Tibial artery (tissue), 4 donors: ENCODE measurements at regions not wholly inside any gene's neighbourhood (a gene's known extent, or its start where the extent isn't known, plus 50 kb on each side); places are given as distances from the start of the nearest gene placed in this dataset.

Experiments
- DNase-seq, 2 donors: peaks; one replicate each; pipeline ENCODE4 v3.0.0-alpha.2; 2019
- H3K27ac ChIP-seq, 2 donors: fragments of 200-600 bp; sonication (generic) in 1 of 2; 1 replicate in 1 of 2; 2 replicates in 1 of 2; pipeline ENCODE4 v1.5.1; 2018 to 2019; ENCODE audit warnings: mild to moderate bottlenecking in 1 of 2
- H3K27me3 ChIP-seq, 2 donors: fragments of 200-600 bp; sonication (generic) in 1 of 2; one replicate each; pipeline versions ENCODE4 v1.5.1 to v1.6.0; 2016 to 2019
- H3K36me3 ChIP-seq, 3 donors: fragments of 200-600 bp; sonication (generic) in 2 of 3; one replicate each; pipeline ENCODE4 v1.5.1; 2016 to 2019; ENCODE audit warnings: mild to moderate bottlenecking in 2 of 3
- H3K4me1 ChIP-seq, 4 donors: fragments of 200-600 bp; sonication (generic) in 2 of 4; 1 replicate in 3 of 4; 2 replicates in 1 of 4; pipeline ENCODE4 v1.5.1; 2016 to 2019
- H3K4me3 ChIP-seq, 2 donors: fragments of 200-600 bp; sonication (generic) in 1 of 2; 1 replicate in 1 of 2; 2 replicates in 1 of 2; pipeline ENCODE4 v1.5.1; 2018 to 2019; ENCODE audit warnings: mild to moderate bottlenecking in 2 of 2
- H3K9me3 ChIP-seq, 3 donors: fragments of 200-600 bp; sonication (generic) in 1 of 3; one replicate each; pipeline ENCODE4 v1.5.1; 2016 to 2019
- intact Hi-C: fragments of 100-400 bp; cut with DNase I; formaldehyde crosslinking; loops from one replicate; pipeline ENCODE4 v1.15.0; 2023; ENCODE audit warnings: low total_unique reads
- TF ChIP-seq, protein P1 (sequence below), 2 experiments: fragments of 200-600 bp in 1 of 2; fragments of 450-650 bp in 1 of 2; IDR thresholded peaks; one replicate each; pipeline ENCODE4 v1.5.1; 2017 to 2019; ENCODE audit warnings: antibody characterized with exemption in 2 of 2, mild to moderate bottlenecking in 1 of 2, moderate library complexity in 1 of 2

DNA sequence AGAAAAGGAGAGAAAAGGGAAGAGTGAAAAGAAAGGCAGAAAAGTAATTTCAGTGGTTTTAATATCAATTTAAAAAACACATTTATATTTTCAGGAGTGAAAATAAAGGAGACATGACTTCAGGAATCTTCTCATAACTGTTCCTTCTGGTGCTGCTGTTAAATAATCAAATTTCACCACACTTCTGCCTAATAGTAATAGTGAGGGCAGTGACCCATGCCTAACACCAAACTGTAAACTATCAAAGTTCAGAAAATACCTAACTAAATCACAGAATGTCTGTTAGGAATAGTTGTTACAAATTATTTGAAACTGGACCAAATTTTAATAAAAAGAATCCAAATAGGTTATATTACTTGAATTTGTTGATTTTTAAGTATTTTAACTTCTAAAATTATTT lies 169.4 kb downstream of the RPL10L start:
- Histone ChIP-seq H3K4me3 (no peak overlapping the region), H3K4me1 (no peaks in the 10 kb centered on the region), H3K27me3 (no peaks in the 10 kb centered on the region), H3K9me3 (peaks cover 0 to under 1% (median 0%) of the 10 kb centered on the region in 3 donors), H3K27ac (no peak overlapping the region), H3K36me3 (no peaks in the 10 kb centered on the region)
- DNase-seq, result no peak
- TF ChIP-seq, protein P1, sequence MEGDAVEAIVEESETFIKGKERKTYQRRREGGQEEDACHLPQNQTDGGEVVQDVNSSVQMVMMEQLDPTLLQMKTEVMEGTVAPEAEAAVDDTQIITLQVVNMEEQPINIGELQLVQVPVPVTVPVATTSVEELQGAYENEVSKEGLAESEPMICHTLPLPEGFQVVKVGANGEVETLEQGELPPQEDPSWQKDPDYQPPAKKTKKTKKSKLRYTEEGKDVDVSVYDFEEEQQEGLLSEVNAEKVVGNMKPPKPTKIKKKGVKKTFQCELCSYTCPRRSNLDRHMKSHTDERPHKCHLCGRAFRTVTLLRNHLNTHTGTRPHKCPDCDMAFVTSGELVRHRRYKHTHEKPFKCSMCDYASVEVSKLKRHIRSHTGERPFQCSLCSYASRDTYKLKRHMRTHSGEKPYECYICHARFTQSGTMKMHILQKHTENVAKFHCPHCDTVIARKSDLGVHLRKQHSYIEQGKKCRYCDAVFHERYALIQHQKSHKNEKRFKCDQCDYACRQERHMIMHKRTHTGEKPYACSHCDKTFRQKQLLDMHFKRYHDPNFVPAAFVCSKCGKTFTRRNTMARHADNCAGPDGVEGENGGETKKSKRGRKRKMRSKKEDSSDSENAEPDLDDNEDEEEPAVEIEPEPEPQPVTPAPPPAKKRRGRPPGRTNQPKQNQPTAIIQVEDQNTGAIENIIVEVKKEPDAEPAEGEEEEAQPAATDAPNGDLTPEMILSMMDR (IDR thresholded peaks at IDR 0.05), result no peak
- intact Hi-C loops, result no loop called here

DNA sequence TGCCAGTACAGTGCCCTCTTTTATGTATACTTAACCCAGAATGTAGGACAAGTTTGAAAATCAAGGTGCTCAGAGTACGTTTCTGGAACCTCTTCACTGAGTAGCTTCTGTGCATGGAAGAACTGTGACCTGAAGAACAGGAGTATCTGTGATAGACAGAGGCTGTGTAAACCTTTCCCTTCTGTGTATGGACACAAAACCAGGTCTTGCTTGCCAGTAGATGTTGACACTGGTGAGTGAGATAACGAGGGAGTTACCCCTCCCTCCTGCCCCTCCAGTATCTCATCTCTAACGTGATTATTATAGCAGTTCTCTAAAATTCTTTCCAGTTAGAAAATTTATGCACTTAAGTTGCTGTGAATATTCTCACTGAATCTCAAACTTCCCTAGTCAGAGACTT lies 170.8 kb downstream of the RPL10L start:
- Histone ChIP-seq H3K27me3 (no peaks in the 10 kb centered on the region), H3K4me3 (no peak overlapping the region), H3K4me1 (no peaks in the 10 kb centered on the region), H3K27ac (no peak overlapping the region), H3K9me3 (peaks cover 0 to 4% (median 0%) of the 10 kb centered on the region in 3 donors), H3K36me3 (no peaks in the 10 kb centered on the region)
- TF ChIP-seq, protein P1 (IDR thresholded peaks at IDR 0.05), result no peak
- intact Hi-C loops, result no loop called here
- no peak for DNase-seq

DNA sequence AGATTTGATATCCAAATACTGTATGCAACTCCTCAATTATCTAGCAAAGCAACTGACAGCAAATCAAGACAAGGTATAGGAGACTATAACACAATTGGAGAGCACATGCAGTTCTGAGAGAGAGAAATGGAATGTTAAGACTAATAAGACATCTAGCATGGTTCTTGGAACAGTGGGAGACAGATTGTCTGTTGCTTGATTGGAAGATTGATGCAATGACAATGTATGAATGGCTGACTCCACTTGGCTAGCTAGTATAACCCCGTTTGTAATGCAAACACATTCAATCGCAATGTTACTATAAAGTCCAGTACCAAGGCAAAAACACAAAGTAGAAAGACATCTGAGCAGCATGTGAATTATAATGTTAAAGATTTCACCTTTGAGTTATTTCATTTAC lies 179.3 kb downstream of the RPL10L start:
- peaks cover 0 to 4% (median 0%) of the 10 kb centered on the region in 3 donors for H3K9me3 ChIP-seq
- TF ChIP-seq, protein P1 (IDR thresholded peaks at IDR 0.05), result no peak
- no peak overlapping the region for H3K27ac ChIP-seq
- no peak for DNase-seq
- no peak overlapping the region for H3K4me3 ChIP-seq
- no peaks in the 10 kb centered on the region for H3K4me1 ChIP-seq
- no peaks in the 10 kb centered on the region for H3K27me3 ChIP-seq
- H3K36me3 ChIP-seq, result no peaks in the 10 kb centered on the region
- intact Hi-C loops, result no loop called here

DNA sequence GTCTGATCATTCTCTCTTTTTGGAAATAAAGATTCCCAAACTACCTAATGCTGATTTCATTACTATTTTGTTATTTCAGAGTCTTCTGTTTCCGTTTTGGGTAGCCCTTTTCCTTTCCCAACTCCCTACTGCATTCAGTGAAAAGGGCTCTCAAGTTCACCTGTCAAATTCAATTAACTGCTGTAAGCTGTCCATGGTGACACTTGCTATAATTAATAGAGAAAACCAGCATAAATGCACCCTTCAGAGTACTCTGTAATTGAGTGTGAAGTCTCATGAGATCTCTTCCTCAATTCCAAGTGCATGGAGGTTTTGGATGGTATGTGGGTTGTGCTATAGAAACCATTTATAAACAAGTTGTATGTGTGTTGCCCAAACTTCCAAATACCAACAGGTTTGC lies 187.2 kb downstream of the RPL10L start:
- Histone ChIP-seq H3K27ac (no peak overlapping the region), H3K4me1 (no peaks in the 10 kb centered on the region)

DNA sequence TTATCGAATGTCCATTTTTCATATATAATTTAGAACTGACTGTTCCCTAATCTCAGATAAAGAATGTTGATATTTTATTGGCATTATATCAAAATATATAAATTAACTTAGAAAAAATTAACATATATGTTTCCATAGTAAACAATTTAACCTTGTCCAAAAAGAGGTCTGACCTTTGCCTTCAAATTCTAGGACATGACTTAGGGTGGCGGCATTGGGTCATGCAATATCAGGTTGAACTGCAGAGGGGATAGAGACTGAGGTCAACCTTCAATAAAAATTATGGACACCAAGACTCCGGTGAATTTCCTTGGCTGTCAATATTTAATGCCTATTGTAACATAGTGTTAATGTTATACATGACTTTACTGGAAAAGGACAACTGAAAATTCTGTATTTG lies 199.8 kb downstream of the RPL10L start:
- intact Hi-C loops, result no loop called here
- Histone ChIP-seq H3K4me1 (no peaks in the 10 kb centered on the region), H3K27ac (no peak overlapping the region), H3K4me3 (no peak overlapping the region), H3K27me3 (no peaks in the 10 kb centered on the region), H3K9me3 (no peaks in the 10 kb centered on the region), H3K36me3 (no peaks in the 10 kb centered on the region)
- TF ChIP-seq, protein P1 (IDR thresholded peaks at IDR 0.05), result no peak
- no peak for DNase-seq

More for the DNA sequence above, 187.2 kb downstream of the RPL10L start:
- H3K4me3 ChIP-seq, result no peak overlapping the region
- DNase-seq, result no peak
- H3K36me3 ChIP-seq, result no peaks in the 10 kb centered on the region
- no peaks in the 10 kb centered on the region for H3K9me3 ChIP-seq
- intact Hi-C loops, result no loop called here
- no peaks in the 10 kb centered on the region for H3K27me3 ChIP-seq
- TF ChIP-seq, protein P1 (IDR thresholded peaks at IDR 0.05), result no peak

DNA sequence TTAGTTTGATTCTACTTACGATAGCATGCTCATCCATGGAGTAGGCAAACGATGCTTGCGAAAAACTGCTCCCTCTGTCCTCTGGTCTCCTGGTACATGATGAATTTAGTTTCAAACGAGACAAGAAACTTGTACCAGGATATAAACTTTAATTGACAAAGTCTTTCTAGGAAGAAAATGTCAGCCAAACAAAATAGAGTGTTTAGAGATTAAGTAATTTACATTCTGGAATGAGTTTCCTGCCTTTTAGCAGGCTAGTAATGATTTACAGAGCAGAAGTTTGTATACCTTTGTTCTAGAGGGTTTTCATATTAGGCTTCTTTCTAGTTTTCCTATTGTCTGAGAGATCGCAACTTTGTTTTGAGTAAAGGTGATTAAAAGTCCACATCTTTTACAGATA lies 206.9 kb downstream of the RPL10L start:
- H3K4me1 ChIP-seq, result no peaks in the 10 kb centered on the region
- DNase-seq, result no peak
- no peaks in the 10 kb centered on the region for H3K36me3 ChIP-seq
- H3K27me3 ChIP-seq, result no peaks in the 10 kb centered on the region
- TF ChIP-seq, protein P1 (IDR thresholded peaks at IDR 0.05), result no peak
- H3K9me3 ChIP-seq, result no peaks in the 10 kb centered on the region
- no peak overlapping the region for H3K4me3 ChIP-seq
- intact Hi-C loops, result no loop called here
- H3K27ac ChIP-seq, result no peak overlapping the region
